GM18498 (cell line): ENCODE measurements at regions not wholly inside any gene's neighbourhood (a gene's known extent, or its start where the extent isn't known, plus 50 kb on each side); places are given as distances from the start of the nearest gene placed in this dataset.

Experiments used
- ATAC-seq: cut with Tn5 transposase; IDR thresholded peaks from one replicate; pipeline ENCODE4 v1.9.1; 2021; ENCODE audit warnings: mild to moderate bottlenecking, moderate library complexity; ENCODE audit not compliant: unreplicated experiment

DNA sequence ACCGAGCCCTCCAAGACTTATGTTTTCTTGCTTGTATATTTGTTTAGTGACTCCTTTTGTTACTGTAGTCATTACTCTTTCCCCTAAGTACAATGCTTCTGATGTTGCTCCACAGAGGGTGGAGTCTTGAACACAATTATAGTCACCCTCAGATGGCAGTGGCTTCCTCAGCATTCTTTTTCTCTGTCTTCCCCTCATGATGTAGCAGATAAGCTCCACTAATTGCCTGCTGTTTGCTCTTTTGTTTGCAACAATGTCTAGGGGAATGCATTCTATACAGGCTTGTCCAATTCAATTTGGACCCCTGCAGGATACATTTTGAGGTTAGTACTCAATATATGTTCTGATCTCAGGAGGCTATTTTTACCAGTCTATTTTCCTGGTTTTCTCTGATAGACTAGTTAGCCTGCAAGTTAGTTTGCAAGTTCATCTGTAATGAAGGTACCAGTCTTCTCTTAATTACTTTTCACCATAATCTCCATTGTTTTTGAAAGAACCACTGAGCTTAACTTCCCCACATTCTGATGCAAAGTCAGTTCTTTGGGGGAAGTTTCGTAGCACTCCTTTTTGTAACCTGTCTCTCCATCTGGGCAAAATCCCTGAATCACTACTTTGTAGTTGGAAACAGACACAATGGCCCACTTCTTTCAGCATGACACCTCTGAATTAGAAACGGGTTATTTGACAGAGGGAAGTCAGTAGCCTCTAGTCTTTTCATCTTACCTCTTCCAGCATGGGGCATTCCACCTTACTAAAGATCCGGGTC is 1509.2 kb downstream of the CDH11 start:
- no peak for ATAC-seq

DNA sequence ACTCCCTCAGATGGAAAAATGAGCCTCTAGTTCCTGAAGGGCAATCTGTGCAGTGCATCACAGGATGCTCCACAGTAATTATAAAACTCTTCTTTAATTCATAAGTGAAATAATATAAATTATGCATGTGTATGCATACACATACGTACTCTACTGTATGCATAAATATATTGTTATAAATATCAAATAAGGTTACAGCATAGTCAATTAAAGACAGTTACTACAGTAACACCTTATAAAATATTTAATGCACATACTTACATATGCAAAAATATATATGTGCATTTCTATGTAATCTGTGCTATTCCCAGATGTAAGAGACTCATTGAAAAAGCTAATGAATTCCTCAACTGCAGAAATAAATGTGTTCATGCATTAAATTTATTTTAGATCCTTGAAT is 1515.1 kb downstream of the CDH11 start:
- ATAC-seq, result no peak

DNA sequence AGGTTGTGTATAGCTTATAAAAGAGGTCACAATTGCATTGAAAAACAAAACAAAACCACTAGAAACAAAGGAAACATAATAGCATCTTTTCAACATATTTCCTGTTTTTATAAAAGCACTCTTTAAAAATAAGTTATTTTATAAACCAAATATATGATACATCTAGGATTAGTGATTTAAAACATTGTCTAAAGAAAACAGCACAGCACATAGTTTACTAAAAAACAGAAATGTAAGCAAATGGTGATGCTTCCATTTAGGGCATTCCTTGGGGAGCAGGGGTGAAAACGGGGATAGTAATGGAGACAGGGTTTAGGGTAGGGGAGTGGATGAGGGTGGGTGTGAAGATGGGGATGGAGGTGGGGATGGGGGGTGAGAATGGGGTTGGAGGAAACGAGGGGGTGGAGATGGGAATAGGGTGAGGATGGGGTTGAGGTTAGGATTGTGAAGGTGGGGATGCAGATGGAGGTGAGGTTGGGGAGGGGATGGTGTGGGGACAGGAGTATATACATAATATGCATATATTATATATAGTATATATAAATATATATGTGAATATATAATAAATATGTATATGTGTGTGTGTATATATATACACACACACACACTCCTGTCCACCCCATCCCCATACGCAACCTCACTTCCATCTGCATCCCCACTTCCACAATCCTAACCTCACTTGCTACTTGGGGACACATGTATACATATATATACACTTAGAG is 1519.5 kb downstream of the CDH11 start:
- ATAC-seq, result no peak

DNA sequence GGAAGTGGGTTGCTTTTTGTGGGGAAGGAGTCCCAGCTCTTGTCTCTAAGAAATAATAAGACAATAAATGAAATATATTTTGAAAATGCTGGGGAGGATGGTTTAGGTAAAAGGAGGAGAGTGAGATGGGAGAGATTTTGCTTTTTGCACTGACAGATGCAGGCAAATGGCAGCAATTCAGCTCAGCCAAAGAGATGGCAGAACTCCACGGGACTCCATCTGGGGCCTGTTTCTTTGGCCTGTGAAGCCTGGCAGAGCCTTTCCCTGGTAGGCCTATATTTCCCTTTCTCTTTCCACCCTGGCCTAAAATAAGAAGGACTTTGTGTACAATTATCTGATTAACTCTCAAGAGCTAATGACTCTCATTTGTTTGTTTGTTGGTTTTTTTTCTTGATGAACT is 1525.1 kb downstream of the CDH11 start:
- no peak for ATAC-seq

DNA sequence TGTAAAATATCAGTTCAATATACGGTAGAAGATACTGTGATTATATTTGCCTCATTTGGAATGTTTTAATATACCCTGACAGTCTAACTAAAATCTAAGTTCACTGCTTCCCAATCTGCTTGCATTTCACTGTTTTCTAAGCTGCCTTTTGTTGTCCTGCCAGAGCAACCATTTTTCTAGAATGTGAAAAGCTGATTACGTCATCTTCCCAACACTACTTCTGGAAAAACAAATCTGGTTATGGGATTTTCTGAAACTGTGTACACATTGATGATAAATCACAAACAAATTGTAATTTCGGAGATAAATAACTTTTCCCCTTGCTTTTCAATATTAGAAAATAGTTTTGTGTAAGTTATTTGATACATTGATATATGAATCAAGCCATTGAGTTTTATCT is 1529.0 kb downstream of the CDH11 start:
- no peak for ATAC-seq

DNA sequence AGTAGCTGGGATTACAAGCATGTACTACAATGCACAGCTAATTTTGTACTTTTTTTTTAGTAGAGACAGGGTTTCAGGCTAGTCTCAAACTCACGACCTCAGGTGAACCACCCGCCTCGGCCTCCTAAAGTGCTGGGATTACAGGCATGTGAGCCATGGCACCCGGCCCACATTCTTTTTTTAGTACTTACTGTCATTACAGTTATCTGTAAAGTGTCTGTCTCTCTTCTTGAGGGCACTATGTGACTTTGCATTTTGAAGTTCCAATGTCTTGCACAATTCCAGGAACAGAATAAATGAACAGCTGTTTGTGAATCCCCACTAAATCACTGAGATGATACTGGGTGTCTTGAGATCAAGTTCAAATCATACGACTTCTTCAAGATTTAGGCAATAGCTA is 1540.3 kb downstream of the CDH11 start:
- no peak for ATAC-seq

DNA sequence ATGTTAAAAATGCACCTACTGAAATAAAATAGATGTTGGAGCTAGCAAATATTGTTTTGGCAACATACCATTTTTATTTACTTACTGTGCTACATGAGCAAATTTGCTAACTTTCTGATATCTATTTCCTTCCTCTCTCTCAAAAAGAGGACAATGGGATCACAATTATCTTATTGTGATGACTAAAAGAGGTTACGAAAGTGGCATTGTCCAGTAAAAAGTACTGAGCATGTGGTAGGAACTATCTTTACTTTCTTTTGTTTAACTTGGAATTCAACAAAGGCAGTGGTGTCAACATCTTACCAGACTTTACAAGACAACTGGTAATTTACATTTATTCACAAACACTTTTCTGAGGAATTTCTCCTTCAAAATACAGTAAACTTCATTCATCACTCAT is 1542.6 kb upstream of the CDH8 start:
- no peak for ATAC-seq

DNA sequence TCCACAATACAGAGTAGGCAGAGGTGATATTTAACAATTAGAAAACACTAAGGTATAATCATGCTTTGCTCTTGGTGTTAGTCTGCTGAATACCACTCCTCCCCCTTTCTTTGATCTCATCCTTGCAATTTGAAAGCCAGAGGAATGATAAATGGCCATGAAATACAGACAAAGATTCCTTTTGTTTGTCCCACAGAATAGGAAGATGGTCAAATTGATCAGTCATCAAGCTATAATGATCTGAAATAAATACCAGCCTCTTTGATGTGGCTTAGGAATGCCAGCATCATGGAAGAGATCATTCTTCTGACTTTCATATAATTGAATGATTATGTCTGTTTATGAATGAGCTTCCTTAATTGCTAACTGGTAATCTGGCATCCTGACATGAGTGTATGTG is 1541.7 kb upstream of the CDH8 start:
- no peak for ATAC-seq

DNA sequence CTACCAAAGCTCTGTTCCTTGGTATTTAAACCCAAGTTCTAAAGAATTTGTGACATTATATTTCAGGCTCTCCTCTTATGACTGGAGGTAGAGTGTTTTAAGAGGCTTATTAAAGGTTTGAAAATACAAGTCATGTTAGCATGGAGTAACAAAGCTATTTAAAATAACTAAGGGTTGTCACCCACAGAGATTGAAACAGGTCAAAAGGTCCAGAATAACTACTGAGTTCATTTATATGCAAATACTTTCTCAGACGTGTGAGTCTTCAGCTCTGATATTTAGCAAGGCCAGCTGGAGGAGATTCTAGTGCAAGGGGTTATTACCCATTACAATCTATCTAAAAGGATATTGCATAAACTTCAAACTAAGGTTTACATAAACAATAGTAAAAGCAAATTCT is 1538.8 kb upstream of the CDH8 start:
- no peak for ATAC-seq

DNA sequence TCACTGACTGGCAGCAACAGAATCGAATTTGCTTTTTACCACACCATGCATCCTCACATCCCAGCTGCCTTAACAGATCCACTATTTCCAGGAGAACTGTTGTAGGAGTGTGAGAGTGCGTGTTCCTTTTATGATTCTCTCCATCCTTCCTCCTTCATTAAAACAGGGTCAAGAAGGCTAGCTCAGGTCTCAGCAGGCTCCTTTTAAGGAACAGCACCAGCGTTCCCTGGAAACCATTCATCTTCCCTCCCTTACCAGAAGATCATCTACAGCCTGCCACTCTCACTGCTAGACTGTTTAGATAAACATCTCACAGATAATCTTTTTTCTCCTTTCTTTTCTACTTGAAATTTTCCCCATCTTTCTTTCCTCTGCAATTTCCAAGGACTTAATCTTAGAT is 1531.9 kb upstream of the CDH8 start:
- no peak for ATAC-seq

DNA sequence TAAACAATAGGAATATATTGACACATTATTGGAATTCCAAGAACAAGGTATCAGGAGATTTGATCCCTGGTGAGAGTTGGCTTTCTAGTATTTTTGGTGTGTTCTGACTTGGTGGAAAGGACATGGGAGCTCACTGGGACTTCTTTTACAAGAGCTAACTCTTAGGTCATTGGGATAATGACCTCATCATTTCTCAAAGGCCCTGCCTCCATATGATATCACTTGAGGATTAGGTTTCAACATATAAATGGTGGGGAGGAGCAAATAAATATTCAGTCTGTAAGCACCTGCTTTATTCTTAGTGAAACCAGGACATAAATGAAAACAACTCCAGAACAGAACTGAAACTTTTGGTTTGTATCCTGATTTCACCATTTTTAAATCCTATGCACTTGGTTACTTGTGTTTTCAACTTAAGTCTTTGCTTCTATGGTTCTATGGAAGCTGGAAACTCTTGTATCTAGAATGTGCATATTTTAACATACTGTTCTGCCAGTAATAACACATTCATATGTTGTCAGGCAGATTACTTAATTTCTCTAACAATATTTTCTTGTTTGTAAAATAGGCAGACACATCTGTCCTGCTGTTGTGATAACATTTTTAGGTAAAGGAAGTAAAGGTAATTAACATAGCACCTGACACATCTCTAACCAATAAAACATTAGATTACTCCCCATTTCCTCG is 1527.7 kb upstream of the CDH8 start:
- no peak for ATAC-seq

DNA sequence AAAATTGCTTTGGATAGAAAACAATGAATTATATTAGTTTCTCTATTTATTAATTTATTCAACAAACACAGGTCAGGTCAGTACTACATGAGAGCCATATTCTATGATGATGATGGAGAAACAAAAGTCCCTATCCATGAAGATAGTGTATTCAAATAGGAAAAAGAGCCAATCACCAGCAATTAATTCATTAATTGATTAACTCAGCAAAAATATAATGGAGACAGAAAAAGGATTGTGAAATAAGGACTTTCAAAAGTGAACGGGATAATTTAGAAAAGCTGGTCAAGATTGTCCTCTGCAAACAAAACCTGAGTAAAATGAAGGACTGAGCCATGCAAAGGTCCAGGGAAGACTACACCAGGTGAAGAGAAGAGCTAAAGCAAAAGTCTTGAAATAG is 1517.7 kb upstream of the CDH8 start:
- no peak for ATAC-seq

DNA sequence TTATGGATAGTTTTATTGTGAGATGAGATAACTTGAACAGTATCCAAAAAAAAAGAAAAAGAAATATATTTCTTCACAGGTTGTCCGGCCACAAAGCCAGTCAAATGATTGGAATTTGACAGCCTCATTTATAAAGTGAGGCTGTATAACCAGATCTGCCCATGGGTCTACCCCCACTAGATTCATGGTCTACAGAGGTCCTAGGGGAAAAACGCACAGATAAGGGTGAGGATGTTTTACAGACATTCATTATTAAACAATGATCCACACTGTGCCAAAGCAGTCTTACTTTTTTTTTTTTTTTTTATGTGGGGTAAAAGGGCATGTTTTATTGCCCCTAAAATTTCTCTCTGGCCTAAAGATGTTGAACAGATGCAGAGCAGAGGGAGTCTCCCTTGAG is 1503.0 kb upstream of the CDH8 start:
- no peak for ATAC-seq

DNA sequence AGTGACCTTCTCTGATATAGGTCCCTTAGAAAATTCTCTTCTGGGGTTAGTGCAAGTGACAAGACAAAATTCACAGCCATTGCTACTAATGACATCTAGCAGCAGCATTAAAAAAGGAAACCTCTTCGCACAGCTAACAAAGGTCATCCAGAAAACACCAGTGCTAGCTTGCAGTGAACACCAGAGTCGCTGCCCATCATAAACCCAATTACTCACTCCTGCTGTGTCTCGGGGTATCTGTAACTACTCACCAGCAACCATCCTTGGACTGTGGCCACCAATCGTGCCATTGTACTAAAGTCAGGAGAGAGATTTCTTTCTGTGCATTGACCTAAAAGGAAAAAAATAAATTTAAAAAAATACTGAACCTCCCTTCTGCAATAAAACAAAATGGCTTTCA is 1494.7 kb upstream of the CDH8 start:
- no peak for ATAC-seq

DNA sequence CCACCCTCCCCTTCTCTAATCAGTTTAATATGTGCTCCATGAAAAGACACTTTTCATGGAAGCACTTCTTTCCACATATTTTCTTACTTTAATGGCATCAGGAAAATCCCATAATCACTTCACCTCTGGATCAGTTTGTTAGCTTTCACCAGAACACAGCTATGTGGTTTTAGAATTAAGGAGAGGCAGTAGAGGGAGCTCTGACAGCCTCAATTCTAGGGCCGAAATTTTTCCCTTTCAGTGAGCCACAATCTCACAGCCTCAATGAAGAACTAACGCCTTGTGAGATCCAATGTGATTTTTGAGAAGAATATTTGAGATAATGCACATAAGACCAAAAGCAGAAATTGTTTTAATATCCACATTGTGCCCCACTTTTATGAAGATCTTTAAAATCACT is 1494.0 kb upstream of the CDH8 start:
- no peak for ATAC-seq

DNA sequence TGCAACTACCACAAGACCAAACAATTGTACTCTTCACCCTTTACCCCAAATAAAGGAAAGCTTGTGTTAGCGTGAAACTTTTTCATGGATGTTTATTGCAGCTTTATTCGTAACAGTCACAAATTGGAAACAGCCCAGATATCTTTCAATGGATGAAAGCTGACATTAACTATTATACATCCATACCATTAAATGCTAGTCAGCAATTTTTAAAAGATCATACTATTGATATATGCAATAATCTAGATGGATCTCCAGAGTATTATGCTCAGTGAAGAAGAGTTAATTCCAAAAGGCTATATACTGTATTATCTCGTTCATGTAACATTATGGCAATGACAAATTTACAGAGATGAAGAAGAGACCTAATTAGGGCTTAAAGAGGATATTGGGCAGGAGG is 1491.2 kb upstream of the CDH8 start:
- ATAC-seq, result no peak

DNA sequence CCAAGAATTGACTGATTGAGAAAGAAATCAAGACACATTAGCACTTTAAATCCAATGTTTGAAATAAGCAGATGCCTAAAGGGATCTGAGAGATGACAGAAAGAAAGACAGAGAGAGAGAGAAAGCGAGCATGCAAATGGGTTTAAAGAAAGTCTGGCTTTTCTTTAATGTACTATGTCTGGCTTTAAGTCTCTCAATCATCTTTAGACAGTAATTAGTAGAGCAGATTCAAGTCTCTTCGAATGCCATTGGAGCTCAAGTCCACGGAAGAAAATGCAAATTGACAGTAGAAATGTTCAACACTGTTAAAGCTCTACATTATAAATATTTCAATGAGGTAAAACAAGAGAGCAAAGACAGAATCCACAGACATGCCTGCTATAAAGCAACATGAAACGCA is 1480.2 kb upstream of the CDH8 start:
- ATAC-seq, result no peak

DNA sequence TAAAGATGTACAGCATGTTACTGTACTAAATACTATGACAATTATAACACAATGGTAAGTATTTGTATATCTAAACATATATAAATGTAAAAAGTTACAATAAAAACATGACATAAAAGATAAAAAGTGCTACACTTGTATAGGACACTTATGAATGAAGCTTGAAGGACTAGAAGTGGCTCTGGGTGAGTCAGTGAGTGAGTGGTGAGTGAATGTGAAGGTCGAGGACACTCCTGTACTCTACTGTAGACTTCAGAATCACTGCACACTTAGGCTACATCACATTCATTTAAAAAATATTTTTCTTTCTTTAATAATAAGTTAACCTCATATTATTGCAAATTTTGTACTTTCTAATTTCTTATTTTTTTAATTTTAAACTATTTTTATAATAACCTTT is 1476.7 kb upstream of the CDH8 start:
- ATAC-seq, result no peak

DNA sequence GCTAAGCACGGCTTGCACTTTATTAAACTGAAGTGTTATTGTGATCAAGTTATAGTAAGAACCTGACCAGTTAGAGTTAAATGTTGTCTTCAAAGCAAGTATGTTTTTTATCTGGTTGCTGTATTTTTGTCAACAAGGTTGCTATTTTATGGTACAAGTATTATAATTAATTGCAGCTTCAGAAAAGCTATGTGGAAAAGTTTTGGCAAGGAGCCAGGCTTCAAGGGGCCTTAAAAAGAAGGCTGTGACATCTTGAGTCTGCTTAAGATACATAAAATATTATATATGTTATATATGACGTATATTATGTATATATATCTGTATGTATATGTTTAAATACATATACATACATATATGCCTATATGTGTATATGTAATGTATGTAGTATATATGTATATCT is 1461.2 kb upstream of the CDH8 start:
- no peak for ATAC-seq

DNA sequence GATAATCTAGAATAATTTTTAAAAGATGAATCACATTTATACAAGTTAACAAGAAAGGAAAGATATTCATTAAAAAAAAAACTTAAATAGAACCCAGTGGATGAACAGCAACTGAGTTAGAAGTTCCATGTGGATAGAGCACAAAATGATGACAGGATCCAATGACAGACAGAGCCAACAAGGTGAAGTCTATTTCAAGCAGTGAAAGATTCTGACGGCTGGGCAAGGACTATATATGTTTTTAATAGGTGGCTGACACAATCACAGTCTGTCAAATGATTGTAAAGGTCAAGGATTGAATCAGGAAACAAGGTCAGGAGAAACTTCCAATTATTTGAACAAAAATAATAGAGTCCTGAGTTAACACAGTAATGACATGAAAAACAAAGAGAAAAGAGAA is 1460.0 kb upstream of the CDH8 start:
- ATAC-seq, result no peak

DNA sequence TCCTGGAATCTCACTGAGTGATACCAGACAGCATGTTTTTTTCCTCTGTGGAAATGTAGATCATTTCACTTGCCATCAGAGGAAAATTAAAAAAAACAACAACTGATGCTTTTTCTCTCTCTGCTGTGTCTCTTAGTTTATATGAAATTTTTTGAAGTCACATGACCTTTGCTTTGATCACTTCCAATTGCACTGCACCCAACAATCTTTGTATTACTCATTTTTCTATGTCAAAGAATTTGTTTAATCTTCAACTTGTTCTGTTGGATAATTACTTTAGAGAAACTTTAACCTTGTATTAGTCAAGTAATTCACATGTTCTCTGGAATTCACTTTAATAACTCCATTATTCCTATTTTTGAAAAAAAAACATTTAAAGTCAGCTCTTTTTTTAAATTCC is 1452.7 kb upstream of the CDH8 start:
- no peak for ATAC-seq

DNA sequence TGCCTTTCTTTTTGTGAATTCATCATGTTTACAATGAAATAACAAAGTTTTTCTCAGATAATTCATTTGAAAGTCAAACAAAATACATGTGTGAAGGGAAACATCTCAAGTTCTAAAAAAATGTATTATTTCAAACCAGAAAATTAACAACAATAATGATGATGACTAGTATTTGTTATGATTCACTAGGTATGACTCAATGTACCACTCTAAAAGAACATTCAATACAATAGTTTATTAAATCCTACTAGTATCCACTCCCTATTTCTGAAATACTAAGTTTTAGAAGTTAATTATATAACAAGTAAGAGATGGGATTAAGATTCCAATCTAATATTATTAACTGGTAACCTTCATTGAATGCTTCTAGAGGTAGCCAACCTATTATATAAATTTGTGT is 1444.8 kb upstream of the CDH8 start:
- ATAC-seq, result no peak
